ENCODE measurements at regions not wholly inside any gene's neighbourhood (a gene's known extent, or its start where the extent isn't known, plus 50 kb on each side); places are given as distances from the start of the nearest gene placed in this dataset.

GRCh38 chr3:126267976-126268615, 87.7 kb upstream of the ALDH1L1 start:
- Histone ChIP-seq H3K27me3 (no peaks in the 10 kb centered on the region), H3K4me1 (peaks cover 46 to 63% (median 47%) of the 10 kb centered on the region in 3 donors), H3K27ac (peak overlapping the region; percentile 55 to 96 (median 76)), H3K36me3 (no peaks in the 10 kb centered on the region), H3K4me3 (peak overlapping the region in 1 of 4 donors; percentile 38), H3K9me3 (no peaks in the 10 kb centered on the region)
- ATAC-seq (no peak), FAIRE-seq (no peak), DNase-seq (peak in 2 of 6 donors; percentile 37 to 54)
- intact Hi-C loops (cut with DNase I) = loop anchor here in 1 of 3 donors (5.0 kb wide), 1 partner anchor 84 kb away; no protein-coding TSS in a partner anchor
- TF ChIP-seq CTCF (IDR thresholded peaks at IDR 0.05) = no peak
- 73 to 79% methylated on average over 15 of the region's 15 CpGs for WGBS, 2 donors

- DNase-seq (peak; percentile 55 to 85 (median 76)), ATAC-seq (peak; percentile 32 to 57 (median 46)), FAIRE-seq (no peak)
- no peaks in the 10 kb centered on the region for H3K27me3 ChIP-seq
- intact Hi-C loops (cut with DNase I) = loop anchor here in 1 of 3 donors (5.0 kb wide), 1 partner anchor 85 kb away; no protein-coding TSS in a partner anchor
- H3K4me3 ChIP-seq = peak overlapping the region in 3 of 4 donors; percentile 19 to 38 (median 23)
- no peaks in the 10 kb centered on the region for H3K36me3 ChIP-seq
- TF ChIP-seq CTCF (IDR thresholded peaks at IDR 0.05) = no peak
- H3K27ac ChIP-seq = peak overlapping the region; percentile 55 to 96 (median 76)
- H3K4me1 ChIP-seq = peaks cover 41 to 56% (median 46%) of the 10 kb centered on the region in 3 donors
- WGBS, 2 donors = 5 to 9% methylated on average over 61 to 62 of the region's 62 CpGs
- no peaks in the 10 kb centered on the region for H3K9me3 ChIP-seq
Observed at GRCh38 chr3:126267169-126267975, 87.0 kb upstream of the ALDH1L1 start.

- DNase-seq = no peak
- Histone ChIP-seq H3K4me1 (peaks cover 36 to 51% (median 42%) of the 10 kb centered on the region in 3 donors), H3K4me3 (peak overlapping the region in 2 of 4 donors; percentile 23 to 38), H3K36me3 (no peaks in the 10 kb centered on the region), H3K27ac (peak overlapping the region; percentile 55 to 96 (median 76)), H3K9me3 (no peaks in the 10 kb centered on the region), H3K27me3 (no peaks in the 10 kb centered on the region)
- intact Hi-C loops (cut with DNase I) = loop anchor here in 1 of 3 donors (5.0 kb wide), 1 partner anchor 85 kb away; no protein-coding TSS in a partner anchor
- no peak for ATAC-seq
- 51 to 59% methylated on average over 8 of the region's 8 CpGs for WGBS, 2 donors
- FAIRE-seq = no peak
- TF ChIP-seq CTCF (IDR thresholded peaks at IDR 0.05) = no peak
Observed at GRCh38 chr3:126266850-126267168, 86.4 kb upstream of the ALDH1L1 start.

- Histone ChIP-seq H3K36me3 (no peaks in the 10 kb centered on the region), H3K9me3 (no peaks in the 10 kb centered on the region), H3K27ac (peak overlapping the region in 3 of 4 donors; percentile 76 to 96 (median 76)), H3K27me3 (no peaks in the 10 kb centered on the region), H3K4me1 (peaks cover 32 to 46% (median 37%) of the 10 kb centered on the region in 3 donors), H3K4me3 (no peak overlapping the region)
- ATAC-seq (peak in 2 of 4 donors; percentile 19 to 20), DNase-seq (peak in 4 of 6 donors; percentile 48 to 85 (median 80)), FAIRE-seq (no peak)
- WGBS, 2 donors = 52% methylated on average over 14 to 15 of the region's 15 CpGs
- intact Hi-C loops (cut with DNase I) = loop anchor here in 1 of 3 donors (5.0 kb wide), 1 partner anchor 86 kb away; no protein-coding TSS in a partner anchor
- TF ChIP-seq CTCF (IDR thresholded peaks at IDR 0.05) = no peak
Observed at GRCh38 chr3:126266291-126266840, 86.0 kb upstream of the ALDH1L1 start.
